ENCODE measurements at regions not wholly inside any gene's neighbourhood (a gene's known extent, or its start where the extent isn't known, plus 50 kb on each side); places are given as distances from the start of the nearest gene placed in this dataset.

GRCh38 chr1:221944247-221944870 lies 202.5 kb upstream of the DUSP10 start:
- no peak for FAIRE-seq

- no peak for FAIRE-seq
Observed at GRCh38 chr1:221940631-221941030, 198.7 kb upstream of the DUSP10 start.

- no peak for FAIRE-seq
Observed at GRCh38 chr1:221939607-221940006, 197.7 kb upstream of the DUSP10 start.

GRCh38 chr1:221937155-221937953 lies 195.5 kb upstream of the DUSP10 start:
- FAIRE-seq: no peak

- FAIRE-seq: no peak
Observed at GRCh38 chr1:221933814-221934213, 191.9 kb upstream of the DUSP10 start.

- FAIRE-seq: no peak
Observed at GRCh38 chr1:221926441-221926840, 184.6 kb upstream of the DUSP10 start.

- no peak for FAIRE-seq
Observed at GRCh38 chr1:221925947-221926346, 184.1 kb upstream of the DUSP10 start.

- FAIRE-seq: no peak
Observed at GRCh38 chr1:221923929-221924598, 182.2 kb upstream of the DUSP10 start.

- FAIRE-seq: no peak
Observed at GRCh38 chr1:221921936-221922335, 180.0 kb upstream of the DUSP10 start.

GRCh38 chr1:221919743-221920142 lies 177.9 kb upstream of the DUSP10 start:
- no peak for FAIRE-seq

GRCh38 chr1:221919341-221919740 lies 177.5 kb upstream of the DUSP10 start:
- no peak for FAIRE-seq

- FAIRE-seq: no peak
Observed at GRCh38 chr1:221916176-221916575, 174.3 kb upstream of the DUSP10 start.

- FAIRE-seq: no peak
Observed at GRCh38 chr1:221915764-221916163, 173.9 kb upstream of the DUSP10 start.

GRCh38 chr1:221913351-221913892 lies 171.5 kb upstream of the DUSP10 start:
- no peak for FAIRE-seq

- FAIRE-seq: no peak
Observed at GRCh38 chr1:221912230-221912629, 170.3 kb upstream of the DUSP10 start.

- no peak for FAIRE-seq
Observed at GRCh38 chr1:221911714-221912113, 169.8 kb upstream of the DUSP10 start.

GRCh38 chr1:221910222-221910621 lies 168.3 kb upstream of the DUSP10 start:
- FAIRE-seq: no peak

- FAIRE-seq: no peak
Observed at GRCh38 chr1:221908573-221908972, 166.7 kb upstream of the DUSP10 start.

- no peak for FAIRE-seq
Observed at GRCh38 chr1:221907166-221907932, 165.5 kb upstream of the DUSP10 start.

- FAIRE-seq: no peak
Observed at GRCh38 chr1:221905802-221906201, 163.9 kb upstream of the DUSP10 start.

- no peak for FAIRE-seq
Observed at GRCh38 chr1:221904319-221904718, 162.4 kb upstream of the DUSP10 start.

GRCh38 chr1:221903594-221903993 lies 161.7 kb upstream of the DUSP10 start:
- no peak for FAIRE-seq

GRCh38 chr1:221902961-221903360 lies 161.1 kb upstream of the DUSP10 start:
- no peak for FAIRE-seq
